ENCODE measurements at regions not wholly inside any gene's neighbourhood (a gene's known extent, or its start where the extent isn't known, plus 50 kb on each side); places are given as distances from the start of the nearest gene placed in this dataset.
"Not testable (repeated sequence)": the region's sequence is repeated elsewhere in the genome, so short reads cannot be mapped to it uniquely, and the experiment has no call there.

- no peak for DNase-seq
These were observed 182.0 kb downstream of the SEC14L1 start for GRCh38 chr17:77322514-77323412.

DNA sequence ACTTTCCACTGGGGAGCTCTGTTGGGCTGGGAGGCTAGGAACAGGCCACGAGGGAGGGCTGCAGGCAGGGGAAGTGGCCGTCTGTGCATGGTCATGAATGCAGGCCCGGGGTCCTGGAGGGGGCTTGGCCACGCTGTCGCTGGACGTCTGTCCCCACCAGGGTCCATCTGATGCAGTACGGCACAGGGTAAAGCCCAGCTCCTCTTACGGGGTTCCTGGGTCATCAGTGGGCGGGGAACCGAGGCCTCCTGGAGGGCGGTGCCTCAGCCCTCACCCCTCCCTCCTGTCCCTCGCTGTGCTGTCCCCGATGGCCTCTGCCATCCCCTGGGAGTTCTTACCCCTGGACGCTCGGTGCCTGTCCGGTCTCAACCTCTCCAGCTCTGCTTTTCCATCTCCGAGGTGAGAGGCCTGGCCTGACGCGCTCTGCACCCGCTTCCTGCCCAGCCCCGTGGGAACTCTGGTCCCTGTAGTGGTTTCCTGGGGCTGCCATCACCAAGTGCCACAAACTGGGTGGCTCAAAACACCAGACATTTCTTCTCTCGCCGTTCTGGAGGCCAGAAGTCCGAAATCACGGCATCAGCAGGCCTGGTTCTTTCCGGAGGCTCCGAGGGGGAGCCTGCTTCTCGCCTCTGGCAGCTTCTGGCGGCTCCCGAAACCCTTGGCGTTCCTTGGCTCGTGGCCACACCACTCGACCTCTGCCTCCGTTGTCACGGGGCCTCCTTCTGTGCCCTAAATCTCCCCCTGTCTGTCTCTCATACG, 182.8 kb downstream of the SEC14L1 start:
- no peak for DNase-seq

DNA sequence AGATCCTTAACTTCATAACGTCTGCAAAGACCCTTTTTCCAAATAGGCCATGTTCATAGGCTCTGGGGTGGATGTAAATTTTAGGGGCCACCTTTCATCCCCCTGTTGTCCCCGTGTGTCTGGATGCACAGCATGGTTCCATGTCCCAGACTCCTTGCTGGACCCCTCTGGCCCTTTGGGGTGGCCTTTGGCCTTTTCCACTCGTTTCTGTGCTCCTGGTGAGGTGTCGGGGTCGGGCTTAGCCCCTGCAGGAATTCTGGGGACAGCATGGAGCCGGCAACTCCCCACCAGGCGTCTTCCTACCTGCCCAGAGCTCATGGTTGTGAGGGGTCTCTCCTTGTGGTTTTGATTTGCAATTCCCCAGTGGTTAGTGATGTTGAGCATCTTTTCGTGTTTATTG, 183.5 kb downstream of the SEC14L1 start:
- DNase-seq, result no peak

DNA sequence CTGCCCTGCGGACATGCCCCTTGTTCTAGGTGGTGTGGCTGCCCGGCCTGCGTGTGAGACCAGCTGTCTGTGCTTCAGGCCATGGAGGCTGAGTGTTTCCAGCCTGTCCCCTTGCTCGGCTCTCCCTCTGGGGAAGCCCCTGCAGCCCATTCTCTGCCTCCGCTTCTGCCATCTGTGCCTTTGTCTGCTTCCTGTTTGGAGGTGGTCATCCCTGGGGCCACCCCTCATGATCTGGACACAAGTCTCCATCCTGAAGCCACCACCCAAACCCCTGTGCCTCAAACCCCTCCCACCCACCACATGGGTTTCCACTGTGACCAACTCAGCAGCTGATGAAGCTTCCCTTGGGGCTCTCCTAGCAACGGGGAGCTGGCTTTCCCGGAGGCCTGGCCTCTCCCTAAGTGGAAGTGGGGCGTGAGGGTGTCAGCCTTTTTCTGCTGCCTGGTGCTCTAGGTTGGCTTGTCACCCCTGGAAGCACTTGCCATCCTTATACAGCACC, 184.9 kb downstream of the SEC14L1 start:
- no peak for DNase-seq

DNA sequence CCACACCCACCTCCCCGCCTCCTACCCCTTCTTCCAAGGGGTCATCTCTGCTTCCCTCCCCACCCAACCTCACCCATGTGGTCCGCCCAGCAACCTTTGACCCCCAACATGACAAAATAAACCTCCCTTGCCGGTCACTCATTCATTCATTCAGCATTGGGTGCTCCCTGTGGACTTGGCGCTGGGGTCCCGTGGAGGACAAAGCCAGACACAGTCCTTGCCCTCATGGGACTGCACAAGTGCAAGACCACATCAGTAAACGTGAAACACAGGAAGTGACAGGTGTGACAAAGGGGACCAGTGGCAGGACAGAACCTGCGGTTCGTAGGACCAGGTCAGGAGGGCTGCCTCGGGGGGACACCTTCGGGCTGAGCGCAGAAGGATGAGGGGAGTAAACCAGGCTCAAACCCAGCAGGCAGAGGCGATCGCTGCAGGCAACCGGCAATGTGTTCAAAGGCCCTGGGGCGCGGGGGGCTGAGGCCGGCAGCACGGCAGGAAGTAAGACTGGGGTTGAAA, 185.4 kb downstream of the SEC14L1 start:
- no peak for DNase-seq

- no peak for DNase-seq
These were observed 185.9 kb downstream of the SEC14L1 start for GRCh38 chr17:77326636-77327035.

DNA sequence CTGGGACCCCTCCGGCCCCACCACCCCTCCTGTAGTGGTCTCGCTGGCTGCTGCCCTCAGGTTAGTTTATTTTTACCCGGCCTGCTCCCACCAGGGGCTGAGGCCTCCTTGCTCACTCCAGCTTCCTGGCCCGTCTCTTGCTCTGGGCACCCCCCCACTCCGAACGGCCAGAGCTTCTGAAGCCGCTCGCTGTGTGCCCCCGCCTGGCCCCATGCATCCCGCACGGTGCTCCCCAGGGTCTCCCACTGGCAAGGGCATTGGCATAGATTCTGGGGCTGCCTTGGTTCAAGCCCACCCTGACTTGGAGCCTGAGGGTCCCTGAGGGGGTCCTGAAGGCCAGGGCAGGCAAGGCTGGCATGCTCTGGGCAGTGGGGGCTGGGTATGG, 186.4 kb downstream of the SEC14L1 start:
- DNase-seq, result no peak

- DNase-seq, result no peak
These were observed 187.0 kb downstream of the SEC14L1 start for GRCh38 chr17:77327566-77328464.

GRCh38 chr17:77328823-77329740, 188.3 kb downstream of the SEC14L1 start:
- no peak for DNase-seq

DNA sequence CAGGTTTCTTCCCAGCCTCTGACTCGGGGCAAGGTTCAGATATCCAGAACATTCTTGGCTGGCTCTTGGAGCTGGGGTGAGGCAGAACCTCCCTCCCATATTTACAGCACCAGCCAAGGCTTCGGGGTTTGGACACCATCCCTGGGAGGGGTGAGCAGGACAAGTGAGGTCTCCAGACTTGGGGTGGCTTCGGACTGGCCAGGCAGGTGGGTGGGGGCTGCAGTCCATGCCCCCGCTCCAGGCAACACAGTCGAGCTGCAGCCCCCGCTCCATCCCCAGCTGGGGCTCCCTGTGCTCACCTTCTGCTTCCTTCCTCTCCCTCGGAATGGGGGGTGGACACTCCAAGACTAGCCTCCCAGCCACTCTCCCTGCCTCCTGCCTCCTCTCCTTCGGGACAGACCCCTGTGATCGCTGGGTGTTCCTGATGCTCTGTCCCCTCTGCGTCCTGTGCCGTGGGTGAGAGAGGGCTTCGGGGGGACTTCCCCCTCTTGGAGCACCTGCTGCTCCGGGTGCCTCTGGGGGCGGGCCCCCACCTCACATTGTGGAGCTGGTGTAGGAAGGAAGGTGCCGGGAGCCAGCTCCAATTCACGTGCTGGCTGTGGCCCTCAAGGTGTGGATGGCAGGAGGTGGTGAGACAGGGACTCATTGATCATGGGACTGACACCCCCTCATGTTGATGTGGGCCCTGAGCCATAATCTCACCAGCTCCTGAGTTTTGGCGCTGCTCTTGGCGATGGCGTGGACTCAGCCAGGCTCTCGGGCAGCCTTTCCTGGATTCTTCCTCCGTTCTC, 189.2 kb downstream of the SEC14L1 start:
- DNase-seq, result no peak

DNA sequence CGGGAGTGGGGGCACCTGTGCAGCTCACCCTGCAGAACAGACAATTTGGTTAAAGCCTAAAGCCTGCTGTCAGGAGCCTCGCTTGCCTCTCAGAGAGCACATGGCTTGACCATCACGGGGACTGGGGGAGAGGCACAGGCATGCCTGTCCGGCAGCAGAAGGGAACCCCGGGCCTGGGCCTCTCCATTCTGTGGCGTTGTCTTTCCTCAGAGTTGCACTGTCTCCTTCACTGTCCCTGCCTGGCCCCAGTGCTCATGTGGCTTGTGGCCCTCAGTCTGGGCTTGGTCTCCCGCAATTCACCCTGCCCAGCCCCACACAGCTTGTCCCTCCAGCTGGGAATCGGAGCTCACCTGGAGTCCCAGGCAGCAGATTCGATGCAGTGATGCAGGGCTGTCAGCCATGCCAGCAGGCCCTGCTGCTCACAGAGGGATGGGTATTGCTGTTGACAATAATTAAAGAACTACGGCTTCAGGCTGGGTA, 189.9 kb downstream of the SEC14L1 start:
- DNase-seq, result no peak

- peak; percentile 45 for DNase-seq
These were observed 190.6 kb downstream of the SEC14L1 start for GRCh38 chr17:77331301-77331864.

GRCh38 chr17:77332034-77332971, 191.5 kb downstream of the SEC14L1 start:
- no peak for DNase-seq

GRCh38 chr17:77332981-77333685, 192.4 kb downstream of the SEC14L1 start:
- no peak for DNase-seq

- DNase-seq, result no peak
These were observed 196.4 kb downstream of the SEC14L1 start for GRCh38 chr17:77337150-77337549.

DNA sequence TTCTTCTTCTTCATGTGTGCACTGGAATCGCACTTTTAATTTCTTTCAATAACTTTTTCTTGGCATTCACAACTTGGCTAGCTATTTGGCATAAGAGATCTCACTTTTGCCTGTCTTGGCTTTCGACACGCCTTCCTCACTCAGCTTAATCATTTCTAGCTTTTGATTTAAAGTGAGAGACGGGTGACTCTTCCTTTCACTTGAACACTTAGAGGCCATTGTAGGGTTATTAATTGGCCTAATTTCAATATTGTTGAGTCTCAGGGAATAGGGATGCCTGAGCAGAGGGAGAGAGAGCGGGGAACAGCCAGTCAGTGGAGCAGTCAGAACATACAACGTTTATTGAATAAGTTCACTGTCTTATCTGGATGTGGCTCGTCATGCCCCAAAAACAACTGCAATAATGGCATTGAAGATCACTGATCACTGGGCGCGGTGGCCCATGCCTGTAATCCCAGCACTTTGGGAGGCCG, 200.3 kb downstream of the SEC14L1 start:
- no peak for DNase-seq

GRCh38 chr17:77342656-77342990, 201.9 kb downstream of the SEC14L1 start:
- not testable (repeated sequence) for DNase-seq

All from NCI-H2029 treated with DMSO at 0.1 percent for 48 hours (cell line).